CD14-positive monocyte (primary cell): ENCODE measurements at regions not wholly inside any gene's neighbourhood (a gene's known extent, or its start where the extent isn't known, plus 50 kb on each side); places are given as distances from the start of the nearest gene placed in this dataset.

Source experiments
- DNase-seq, 3 donors: peaks; one replicate each; pipeline ENCODE4 v3.0.0-alpha.2; 2011 to 2022
- H2AFZ ChIP-seq: 2 replicates; pipeline ENCODE4 v1.6.0; 2012; ENCODE audit warnings: mild to moderate bottlenecking, low read depth, low read length, inconsistent platforms; ENCODE audit not compliant: insufficient read depth, poor library complexity, severe bottlenecking
- H3K27ac ChIP-seq, 2 donors: 1 replicate in 1 of 2; 2 replicates in 1 of 2; pipeline ENCODE4 v1.5.1; 2012 to 2013; ENCODE audit warnings: low read length in 2 of 2, control low read depth in 1 of 2, inconsistent platforms in 1 of 2, low read depth in 1 of 2, mild to moderate bottlenecking in 1 of 2
- H3K27me3 ChIP-seq, 2 donors: one replicate each; pipeline versions ENCODE4 v1.6.0 to v1.6.1; 2011 to 2013; ENCODE audit warnings: low read length in 2 of 2; ENCODE audit not compliant: control insufficient read depth in 2 of 2, insufficient read depth in 2 of 2
- H3K36me3 ChIP-seq, 2 donors: replicated peaks in 1 of 2; 1 replicate in 1 of 2; 2 replicates in 1 of 2; pipeline versions ENCODE4 v1.5.1 to v1.6.1; 2012 to 2013; ENCODE audit warnings: low read length in 2 of 2, control low read depth in 1 of 2, inconsistent platforms in 1 of 2, mild to moderate bottlenecking in 1 of 2; ENCODE audit not compliant: insufficient read depth in 2 of 2, control insufficient read depth in 1 of 2
- H3K4me1 ChIP-seq, 2 donors: 1 replicate in 1 of 2; 2 replicates in 1 of 2; pipeline versions ENCODE4 v1.5.1 to v1.6.1; 2012 to 2013; ENCODE audit warnings: low read length in 2 of 2, control low read depth in 1 of 2, inconsistent platforms in 1 of 2, mild to moderate bottlenecking in 1 of 2, moderate library complexity in 1 of 2; ENCODE audit not compliant: insufficient read depth in 2 of 2, control insufficient read depth in 1 of 2
- H3K4me2 ChIP-seq: replicated peaks from 2 replicates; pipeline ENCODE3; 2012; ENCODE audit warnings: low read length, moderate library complexity, mild to moderate bottlenecking; ENCODE audit not compliant: poor library complexity, severe bottlenecking; ENCODE audit errors: extremely low read depth
- H3K4me3 ChIP-seq, 3 experiments: fragments of 200-600 bp in 1 of 3; sonication (generic) in 1 of 3; replicated peaks in 1 of 3; 1 replicate in 2 of 3; 2 replicates in 1 of 3; pipeline ENCODE4 v1.5.1; 2011 to 2013; ENCODE audit warnings: low read length in 3 of 3, mild to moderate bottlenecking in 3 of 3, control low read depth in 2 of 3, low read depth in 2 of 3, inconsistent platforms in 1 of 3, moderate library complexity in 1 of 3
- H3K79me2 ChIP-seq: 2 replicates; pipeline ENCODE4 v1.6.0; 2012; ENCODE audit warnings: mild to moderate bottlenecking, control low read depth, inconsistent platforms, low read length, moderate library complexity; ENCODE audit not compliant: insufficient read depth
- H3K9ac ChIP-seq: 2 replicates; pipeline ENCODE4 v1.6.0; 2017; ENCODE audit warnings: low read length, mild to moderate bottlenecking; ENCODE audit not compliant: insufficient read depth, poor library complexity, severe bottlenecking
- H3K9me3 ChIP-seq, 2 donors: replicated peaks in 1 of 2; 1 replicate in 1 of 2; 2 replicates in 1 of 2; pipeline versions ENCODE4 v1.5.1 to v1.6.1; 2012 to 2013; ENCODE audit warnings: low read length in 2 of 2, control low read depth in 1 of 2; ENCODE audit not compliant: control insufficient read depth in 1 of 2, insufficient read depth in 1 of 2
- H4K20me1 ChIP-seq: 2 replicates; pipeline ENCODE4 v1.6.0; 2012; ENCODE audit warnings: mild to moderate bottlenecking, low read length, control low read depth, moderate library complexity; ENCODE audit not compliant: insufficient read depth
- H3K27ac Mint-ChIP-seq, 7 donors: one replicate each; pipeline ENCODE4 v1.8.0; 2020; ENCODE audit warnings: mild to moderate bottlenecking in 7 of 7, mixed read lengths in 7 of 7, moderate library complexity in 6 of 7, inconsistent platforms in 2 of 7
- H3K27me3 Mint-ChIP-seq, 3 donors: one replicate each; pipeline ENCODE4 v1.8.0; 2021 to 2022; ENCODE audit warnings: low read depth in 3 of 3, mild to moderate bottlenecking in 3 of 3, mixed read lengths in 3 of 3, moderate library complexity in 3 of 3, inconsistent platforms in 1 of 3
- H3K36me3 Mint-ChIP-seq, 2 donors: one replicate each; pipeline ENCODE4 v1.8.0; 2020; ENCODE audit warnings: mixed read lengths in 2 of 2, inconsistent platforms in 1 of 2, mild to moderate bottlenecking in 1 of 2
- H3K4me1 Mint-ChIP-seq: one replicate; pipeline ENCODE4 v1.8.0; 2020; ENCODE audit warnings: mild to moderate bottlenecking, mixed read lengths
- H3K4me3 Mint-ChIP-seq, 2 donors: one replicate each; pipeline ENCODE4 v1.8.0; 2020; ENCODE audit warnings: mild to moderate bottlenecking in 2 of 2, mixed read lengths in 2 of 2, moderate library complexity in 1 of 2
- H3K9me3 Mint-ChIP-seq, 7 donors: one replicate each; pipeline ENCODE4 v1.8.0; 2020 to 2022; ENCODE audit warnings: mixed read lengths in 7 of 7, mild to moderate bottlenecking in 6 of 7, moderate library complexity in 6 of 7, inconsistent platforms in 2 of 7
- WGBS: methylation state at CpG from one replicate; pipeline ENCODE4 v1.1.5; 2013; ENCODE audit warnings: missing lambda C conversion rate; ENCODE audit not compliant: insufficient coverage; 5-methylcytosine and 5-hydroxymethylcytosine counted together
- intact Hi-C, 2 donors: fragments of 100-400 bp; cut with micrococcal nuclease; formaldehyde crosslinking; loops; one replicate each; pipeline versions ENCODE4 v1.15.0 to v1.15.1; 2023
- TF ChIP-seq, protein P1 (sequence below): fragments of 200-600 bp; IDR thresholded peaks from one replicate; pipeline ENCODE4 v1.8.0; 2022; ENCODE audit warnings: antibody characterized with exemption, mild to moderate bottlenecking

DNA sequence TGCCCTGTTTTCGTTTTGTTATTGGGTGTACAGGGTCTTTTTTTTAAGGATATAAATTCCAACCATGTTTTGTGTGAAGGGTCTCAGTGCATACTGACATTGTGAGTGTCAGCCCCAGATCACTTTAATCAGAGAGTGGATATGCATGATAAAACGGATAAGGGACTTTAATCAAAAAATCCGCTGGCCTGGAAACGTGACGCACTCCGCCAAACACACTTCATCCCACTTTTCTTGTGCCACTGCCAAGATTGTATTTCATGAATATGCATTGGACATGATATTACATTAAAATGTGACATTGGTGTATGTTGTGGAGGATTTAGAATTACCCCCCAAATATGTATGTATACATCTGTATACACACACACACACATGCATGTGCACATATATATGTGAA lies 273.1 kb downstream of the VRK1 start:
- Histone ChIP-seq H3K4me3 (no peak overlapping the region), H3K36me3 (no peaks in the 10 kb centered on the region), H3K9me3 (no peaks in the 10 kb centered on the region), H2AFZ (no peak overlapping the region), H3K79me2 (no peaks in the 10 kb centered on the region), H3K9ac (no peak overlapping the region), H3K4me1 (peaks cover 0 to 5% of the 10 kb centered on the region in 2 donors), H3K4me2 (no peak overlapping the region), H3K27ac (no peak overlapping the region), H3K27me3 (peaks cover 8% of the 10 kb centered on the region in 2 donors), H4K20me1 (no peaks in the 10 kb centered on the region)
- no peak for DNase-seq
- Mint-ChIP-seq H3K27me3 (peaks cover 25 to 34% (median 29%) of the 10 kb centered on the region in 3 donors), H3K9me3 (peaks cover 0 to 4% (median 0%) of the 10 kb centered on the region in 7 donors), H3K36me3 (no peaks in the 10 kb centered on the region), H3K4me3 (no peak overlapping the region), H3K4me1 (peaks cover 10% of the 10 kb centered on the region), H3K27ac (no peak overlapping the region)
- TF ChIP-seq, protein P1, sequence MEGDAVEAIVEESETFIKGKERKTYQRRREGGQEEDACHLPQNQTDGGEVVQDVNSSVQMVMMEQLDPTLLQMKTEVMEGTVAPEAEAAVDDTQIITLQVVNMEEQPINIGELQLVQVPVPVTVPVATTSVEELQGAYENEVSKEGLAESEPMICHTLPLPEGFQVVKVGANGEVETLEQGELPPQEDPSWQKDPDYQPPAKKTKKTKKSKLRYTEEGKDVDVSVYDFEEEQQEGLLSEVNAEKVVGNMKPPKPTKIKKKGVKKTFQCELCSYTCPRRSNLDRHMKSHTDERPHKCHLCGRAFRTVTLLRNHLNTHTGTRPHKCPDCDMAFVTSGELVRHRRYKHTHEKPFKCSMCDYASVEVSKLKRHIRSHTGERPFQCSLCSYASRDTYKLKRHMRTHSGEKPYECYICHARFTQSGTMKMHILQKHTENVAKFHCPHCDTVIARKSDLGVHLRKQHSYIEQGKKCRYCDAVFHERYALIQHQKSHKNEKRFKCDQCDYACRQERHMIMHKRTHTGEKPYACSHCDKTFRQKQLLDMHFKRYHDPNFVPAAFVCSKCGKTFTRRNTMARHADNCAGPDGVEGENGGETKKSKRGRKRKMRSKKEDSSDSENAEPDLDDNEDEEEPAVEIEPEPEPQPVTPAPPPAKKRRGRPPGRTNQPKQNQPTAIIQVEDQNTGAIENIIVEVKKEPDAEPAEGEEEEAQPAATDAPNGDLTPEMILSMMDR, result no peak
- intact Hi-C loops, result no loop called here
- no CpG with 5 or more reads among the region's 6 CpGs for WGBS

DNA sequence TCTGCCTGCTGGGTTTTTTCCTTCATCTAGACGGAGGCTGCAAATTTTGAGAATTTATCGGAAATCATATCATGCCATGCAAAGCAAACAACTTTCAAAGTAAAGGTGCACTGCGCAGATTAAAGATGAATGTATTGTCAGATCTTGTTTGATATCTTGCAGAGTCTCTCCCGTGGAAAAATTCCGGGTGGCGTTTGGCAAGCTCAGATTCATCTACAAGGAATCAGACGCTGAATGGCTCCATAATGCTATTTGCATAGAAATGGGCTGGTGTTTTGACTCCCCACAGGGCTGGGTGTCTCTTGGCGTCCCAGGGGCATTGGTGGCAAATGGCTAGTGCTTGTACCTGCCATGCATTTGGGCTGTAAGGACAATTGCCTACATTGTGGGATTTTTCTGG lies 274.0 kb downstream of the VRK1 start:
- Mint-ChIP-seq H3K4me3 (no peak overlapping the region), H3K27ac (no peak overlapping the region), H3K27me3 (peaks cover 30 to 41% (median 35%) of the 10 kb centered on the region in 3 donors), H3K4me1 (peaks cover 12% of the 10 kb centered on the region), H3K9me3 (peaks cover 0 to 4% (median 0%) of the 10 kb centered on the region in 7 donors), H3K36me3 (no peaks in the 10 kb centered on the region)
- Histone ChIP-seq H4K20me1 (no peaks in the 10 kb centered on the region), H3K27ac (no peak overlapping the region), H3K4me1 (peaks cover 0 to 5% of the 10 kb centered on the region in 2 donors), H3K79me2 (no peaks in the 10 kb centered on the region), H3K36me3 (no peaks in the 10 kb centered on the region), H3K9me3 (no peaks in the 10 kb centered on the region), H3K27me3 (peaks cover 8 to 11% of the 10 kb centered on the region in 2 donors), H3K4me2 (no peak overlapping the region), H3K9ac (no peak overlapping the region), H3K4me3 (no peak overlapping the region), H2AFZ (no peak overlapping the region)
- WGBS, result 94% methylated on average over 6 of the region's 8 CpGs
- intact Hi-C loops, result no loop called here
- DNase-seq, result no peak
- TF ChIP-seq, protein P1, result no peak
